ENCODE measurements at regions not wholly inside any gene's neighbourhood (a gene's known extent, or its start where the extent isn't known, plus 50 kb on each side); places are given as distances from the start of the nearest gene placed in this dataset.
"Not testable (repeated sequence)": the region's sequence is repeated elsewhere in the genome, so short reads cannot be mapped to it uniquely, and the experiment has no call there.

- Histone ChIP-seq H3K27me3 (no peaks in the 10 kb centered on the region), H3K4me3 (no peak overlapping the region), H3K4me1 (no peaks in the 10 kb centered on the region), H3K9me3 (peaks cover 0 to 3% (median 0%) of the 10 kb centered on the region in 4 donors), H3K36me3 (no peaks in the 10 kb centered on the region), H3K27ac (no peak overlapping the region)
- DNase-seq, result no peak
- 51 to 61% methylated on average over 2 of the region's 2 CpGs for WGBS, 2 donors
- intact Hi-C loops (cut with DNase I), result no loop called here
- no peak for TF ChIP-seq CTCF (IDR thresholded peaks at IDR 0.05)
- no peak for TF ChIP-seq POLR2AphosphoS5 (IDR thresholded peaks at IDR 0.05)
- TF ChIP-seq POLR2A (IDR thresholded peaks at IDR 0.05), result no peak
- no peak for TF ChIP-seq EP300 (IDR thresholded peaks at IDR 0.05)
Measured at GRCh38 chr12:91454179-91454578, 271.6 kb upstream of the DCN start.

DNA sequence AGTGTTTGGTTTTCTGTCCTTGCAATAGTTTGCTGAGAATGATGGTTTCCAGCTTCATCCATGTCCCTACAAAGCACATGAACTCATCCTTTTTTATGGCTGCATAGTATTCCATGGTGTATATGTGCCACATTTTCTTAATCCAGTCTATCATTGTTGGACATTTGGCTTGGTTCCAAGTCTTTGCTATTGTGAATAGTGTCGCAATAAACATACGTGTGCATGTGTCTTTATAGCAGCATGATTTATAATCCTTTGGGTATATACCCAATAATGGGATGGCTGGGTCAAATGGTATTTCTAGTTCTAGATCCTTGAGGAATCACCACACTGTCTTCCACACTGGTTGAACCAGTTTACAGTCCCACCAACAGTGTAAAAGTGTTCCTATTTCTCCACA lies 269.8 kb upstream of the DCN start:
- DNase-seq; H3K27me3 ChIP-seq; intact Hi-C loops (cut with DNase I); H3K9me3 ChIP-seq; H3K4me3 ChIP-seq; H3K36me3 ChIP-seq; H3K4me1 ChIP-seq; H3K27ac ChIP-seq: not testable (repeated sequence)
- no CpG with 5 or more reads among the region's 2 CpGs for WGBS, 2 donors

DNA sequence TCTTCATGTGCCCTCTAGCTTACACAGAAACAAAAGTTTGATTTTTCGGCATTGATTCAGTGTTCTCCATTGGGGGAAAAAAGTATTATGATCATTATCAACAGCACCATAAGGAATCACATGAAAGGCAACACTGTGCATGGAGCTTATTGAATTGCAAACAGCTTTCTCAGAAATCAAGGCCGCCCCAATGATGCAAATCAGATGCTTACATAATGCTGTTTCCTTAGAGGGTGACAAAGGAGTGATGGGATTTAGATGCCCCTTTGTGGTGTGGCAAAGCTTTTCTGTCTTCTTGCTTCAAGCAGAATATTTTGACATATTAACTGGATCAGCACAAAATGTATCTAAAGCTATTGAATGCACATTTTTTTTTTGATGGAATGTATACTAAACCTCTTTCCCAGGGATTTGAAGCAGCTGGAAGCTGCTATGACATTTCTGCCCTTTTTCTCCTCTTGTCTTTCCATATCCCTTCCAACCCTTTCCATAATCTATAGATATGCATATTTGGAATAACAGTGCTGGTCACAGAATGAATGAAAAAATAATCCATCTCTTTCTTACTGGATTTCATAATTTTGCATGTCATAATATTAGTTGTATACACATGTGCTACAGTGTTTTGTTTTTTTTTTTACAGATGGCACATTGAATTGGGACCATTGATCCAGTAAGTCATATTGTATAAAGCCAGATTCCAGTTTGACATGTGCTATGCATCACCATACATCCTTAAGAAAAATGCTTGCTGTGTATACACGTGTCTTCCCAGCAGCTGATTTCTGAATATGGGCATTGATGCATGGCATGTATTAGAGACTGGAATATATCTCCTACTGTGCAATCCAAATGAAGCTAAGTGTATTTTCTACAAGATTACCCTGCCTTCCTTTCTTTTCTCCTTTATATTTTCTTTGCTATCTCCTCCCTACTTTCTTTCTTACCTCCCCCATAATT lies 259.7 kb upstream of the DCN start:
- no peak for TF ChIP-seq POLR2AphosphoS5 (IDR thresholded peaks at IDR 0.05)
- no peak for TF ChIP-seq CTCF (IDR thresholded peaks at IDR 0.05)
- TF ChIP-seq POLR2A (IDR thresholded peaks at IDR 0.05), result no peak
- no peak for TF ChIP-seq EP300 (IDR thresholded peaks at IDR 0.05)
- WGBS, 2 donors, result 83 to 88% methylated on average over 3 of the region's 3 CpGs
- Histone ChIP-seq H3K4me1 (no peaks in the 10 kb centered on the region), H3K36me3 (no peaks in the 10 kb centered on the region), H3K27me3 (no peaks in the 10 kb centered on the region), H3K4me3 (no peak overlapping the region), H3K9me3 (no peaks in the 10 kb centered on the region), H3K27ac (no peak overlapping the region)
- DNase-seq, result no peak
- intact Hi-C loops (cut with DNase I), result no loop called here

DNA sequence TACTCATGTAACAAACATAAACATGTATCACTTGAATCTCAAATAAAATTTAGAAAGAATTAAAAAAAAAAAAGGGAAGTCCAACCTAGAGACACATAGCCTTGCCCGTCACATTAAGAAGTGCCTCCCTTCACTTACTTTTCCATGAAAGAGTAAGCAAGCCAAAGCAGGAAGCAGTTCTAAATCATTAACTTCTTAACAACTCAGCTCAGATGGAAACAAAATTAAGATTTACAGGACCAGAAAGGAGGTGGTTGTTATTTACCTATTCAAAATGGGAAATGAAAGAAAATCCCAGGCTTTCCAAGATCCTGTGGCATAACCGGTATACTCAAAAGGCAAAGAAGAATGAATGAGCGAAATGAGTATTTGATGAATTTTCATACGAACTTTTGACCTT lies 258.6 kb upstream of the DCN start:
- 94 to 96% methylated on average over 4 of the region's 4 CpGs for WGBS, 2 donors
- Histone ChIP-seq H3K9me3 (no peaks in the 10 kb centered on the region), H3K4me1 (no peaks in the 10 kb centered on the region), H3K27me3 (no peaks in the 10 kb centered on the region), H3K4me3 (no peak overlapping the region), H3K36me3 (no peaks in the 10 kb centered on the region), H3K27ac (no peak overlapping the region)
- intact Hi-C loops (cut with DNase I), result no loop called here
- DNase-seq, result no peak
- TF ChIP-seq EP300 (IDR thresholded peaks at IDR 0.05), result no peak
- TF ChIP-seq POLR2AphosphoS5 (IDR thresholded peaks at IDR 0.05), result no peak
- no peak for TF ChIP-seq CTCF (IDR thresholded peaks at IDR 0.05)
- TF ChIP-seq POLR2A (IDR thresholded peaks at IDR 0.05), result no peak

DNA sequence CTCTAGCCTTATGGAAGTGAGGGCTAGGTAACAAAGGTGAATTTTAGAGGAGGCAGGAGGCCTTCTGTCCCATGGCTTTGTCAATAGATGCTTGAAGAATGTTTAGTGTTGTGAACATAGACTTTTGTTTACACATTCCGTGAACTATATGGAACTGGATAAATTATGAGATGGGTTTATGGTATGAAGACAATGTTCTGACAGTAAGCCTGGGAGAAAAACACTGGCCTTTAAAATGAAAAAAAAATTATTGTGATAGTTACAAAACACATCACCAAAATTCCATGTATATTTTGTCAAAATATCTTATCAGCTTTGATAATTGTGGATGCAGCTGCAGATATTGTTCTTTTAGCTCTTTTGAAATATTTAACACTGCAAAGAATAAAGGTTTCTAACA lies 251.5 kb upstream of the DCN start:
- DNase-seq, result no peak
- Histone ChIP-seq H3K4me1 (peaks cover 0 to 5% (median 0%) of the 10 kb centered on the region in 4 donors), H3K27ac (no peak overlapping the region), H3K9me3 (no peaks in the 10 kb centered on the region), H3K36me3 (no peaks in the 10 kb centered on the region), H3K27me3 (no peaks in the 10 kb centered on the region), H3K4me3 (no peak overlapping the region)
- intact Hi-C loops (cut with DNase I), result no loop called here
- no peak for TF ChIP-seq POLR2A (IDR thresholded peaks at IDR 0.05)
- no peak for TF ChIP-seq POLR2AphosphoS5 (IDR thresholded peaks at IDR 0.05)
- TF ChIP-seq EP300 (IDR thresholded peaks at IDR 0.05), result no peak
- no peak for TF ChIP-seq CTCF (IDR thresholded peaks at IDR 0.05)
- WGBS, 2 donors, result 23 to 68% methylated on average over 1 of the region's 1 CpG

All from sigmoid colon (tissue), 6 donors.